DOHH2 (cell line): ENCODE measurements at regions not wholly inside any gene's neighbourhood (a gene's known extent, or its start where the extent isn't known, plus 50 kb on each side); places are given as distances from the start of the nearest gene placed in this dataset.

Experiments
- CTCF ChIP-seq: fragments of 200-600 bp; sonication (generic); IDR thresholded peaks from one replicate; pipeline ENCODE4 v1.5.1; 2014; ENCODE audit warnings: antibody characterized with exemption, mild to moderate bottlenecking, low read depth, low read length; ENCODE audit not compliant: poor library complexity, severe bottlenecking
- EZH2phosphoT487 ChIP-seq: fragments of 200-600 bp; sonication (generic); IDR thresholded peaks from 2 replicates; pipeline ENCODE4 v1.6.1; 2017; ENCODE audit warnings: borderline replicate concordance, mild to moderate bottlenecking, antibody characterized with exemption, low read length, moderate library complexity, mixed read lengths

GRCh38 chr12:131424270-131424669 is 286.6 kb upstream of the SFSWAP start:
- TF ChIP-seq CTCF, result no peak
- TF ChIP-seq EZH2phosphoT487, result no peak
